ENCODE measurements at regions not wholly inside any gene's neighbourhood (a gene's known extent, or its start where the extent isn't known, plus 50 kb on each side); places are given as distances from the start of the nearest gene placed in this dataset.
"Not testable (repeated sequence)": the region's sequence is repeated elsewhere in the genome, so short reads cannot be mapped to it uniquely, and the experiment has no call there.

DNA sequence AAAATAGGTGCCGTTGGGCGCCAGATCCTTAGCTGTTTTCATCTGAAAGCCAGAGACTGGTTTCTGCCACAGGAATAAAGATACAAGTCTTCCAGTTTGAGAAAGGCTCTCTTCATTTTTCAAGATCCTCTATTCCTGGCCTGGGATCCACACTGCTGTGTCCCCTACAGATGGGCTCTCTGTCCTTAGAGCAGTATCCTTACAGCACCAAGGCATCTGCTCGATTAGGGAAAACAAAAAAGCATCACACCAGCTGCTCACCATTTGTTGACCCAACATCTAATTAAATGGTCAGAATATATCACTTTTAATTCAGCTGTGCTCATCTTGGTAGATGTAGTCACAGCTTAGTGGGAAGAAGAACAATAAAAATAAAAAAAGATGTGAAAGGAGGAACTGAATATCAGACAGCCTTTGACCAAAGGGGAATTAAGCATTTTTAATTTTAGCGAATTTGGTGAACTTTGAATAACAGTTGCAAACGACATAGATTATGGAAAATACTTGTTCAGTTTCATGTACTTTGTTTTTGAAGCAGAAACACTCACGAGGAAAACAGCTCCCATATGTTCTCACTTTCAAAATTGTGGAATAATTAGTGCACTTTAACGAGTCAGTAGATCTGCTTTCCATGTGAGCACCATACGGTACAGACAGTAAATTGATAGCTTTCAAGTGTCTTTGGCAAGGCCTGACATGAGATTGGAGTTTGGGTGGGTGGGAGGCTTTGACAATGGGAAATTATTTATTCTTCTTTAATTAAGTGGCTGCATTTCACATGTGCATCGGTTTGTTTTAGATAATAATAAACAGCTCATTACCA, 148.4 kb upstream of the CLNK start:
- no peaks in the 10 kb centered on the region for H3K27me3 Mint-ChIP-seq
- DNase-seq (ENCODE audit: extremely low spot score, unreplicated experiment) = no peak
- H3K27ac Mint-ChIP-seq = no peak overlapping the region
- peaks cover 9% of the 10 kb centered on the region for H3K4me1 Mint-ChIP-seq (ENCODE audit: unreplicated experiment)
- H3K9me3 Mint-ChIP-seq = peaks cover 7% of the 10 kb centered on the region
- H3K36me3 Mint-ChIP-seq = no peaks in the 10 kb centered on the region
- TF ChIP-seq, protein P1, sequence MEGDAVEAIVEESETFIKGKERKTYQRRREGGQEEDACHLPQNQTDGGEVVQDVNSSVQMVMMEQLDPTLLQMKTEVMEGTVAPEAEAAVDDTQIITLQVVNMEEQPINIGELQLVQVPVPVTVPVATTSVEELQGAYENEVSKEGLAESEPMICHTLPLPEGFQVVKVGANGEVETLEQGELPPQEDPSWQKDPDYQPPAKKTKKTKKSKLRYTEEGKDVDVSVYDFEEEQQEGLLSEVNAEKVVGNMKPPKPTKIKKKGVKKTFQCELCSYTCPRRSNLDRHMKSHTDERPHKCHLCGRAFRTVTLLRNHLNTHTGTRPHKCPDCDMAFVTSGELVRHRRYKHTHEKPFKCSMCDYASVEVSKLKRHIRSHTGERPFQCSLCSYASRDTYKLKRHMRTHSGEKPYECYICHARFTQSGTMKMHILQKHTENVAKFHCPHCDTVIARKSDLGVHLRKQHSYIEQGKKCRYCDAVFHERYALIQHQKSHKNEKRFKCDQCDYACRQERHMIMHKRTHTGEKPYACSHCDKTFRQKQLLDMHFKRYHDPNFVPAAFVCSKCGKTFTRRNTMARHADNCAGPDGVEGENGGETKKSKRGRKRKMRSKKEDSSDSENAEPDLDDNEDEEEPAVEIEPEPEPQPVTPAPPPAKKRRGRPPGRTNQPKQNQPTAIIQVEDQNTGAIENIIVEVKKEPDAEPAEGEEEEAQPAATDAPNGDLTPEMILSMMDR (conservative IDR thresholded peaks at IDR 0.05) = no peak
- no peak overlapping the region for H3K4me3 Mint-ChIP-seq

DNA sequence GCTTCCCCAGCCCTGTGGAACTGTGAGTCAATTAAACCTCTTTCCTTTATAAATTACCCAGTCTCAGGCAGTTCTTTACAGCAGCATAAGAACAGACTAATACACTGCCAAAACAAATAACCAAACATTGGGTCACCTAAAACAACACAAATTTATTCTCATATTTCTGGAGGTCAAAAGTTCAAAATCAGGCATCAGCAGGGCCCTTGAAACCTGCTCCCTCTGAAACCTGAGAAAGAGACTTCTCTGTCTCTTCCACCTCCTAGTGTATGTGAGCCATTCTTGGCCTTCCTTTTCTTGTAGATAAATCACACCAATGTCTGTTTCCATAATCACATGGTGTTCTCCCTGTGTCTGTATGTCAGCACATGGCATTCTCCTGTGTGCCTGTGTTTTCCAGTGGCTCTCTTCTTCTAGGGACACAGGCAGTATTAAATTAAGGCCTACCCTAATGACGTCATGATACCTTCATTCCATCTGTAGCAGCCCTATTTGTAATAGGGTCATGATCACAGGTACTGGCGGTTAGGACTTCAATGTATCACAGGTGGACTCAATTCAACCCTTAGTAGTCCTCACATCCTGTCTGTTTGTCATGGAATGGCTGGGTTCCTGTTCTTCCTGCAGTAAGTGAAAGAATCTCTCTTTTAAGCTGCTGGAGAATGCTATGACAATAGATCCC, 147.3 kb upstream of the CLNK start:
- Mint-ChIP-seq H3K4me1 (ENCODE audit: unreplicated experiment) (peaks cover 9% of the 10 kb centered on the region), H3K9me3 (peaks cover 7% of the 10 kb centered on the region), H3K27me3 (no peaks in the 10 kb centered on the region), H3K36me3 (no peaks in the 10 kb centered on the region), H3K4me3 (no peak overlapping the region), H3K27ac (no peak overlapping the region)
- no peak for DNase-seq (ENCODE audit: extremely low spot score, unreplicated experiment)
- TF ChIP-seq, protein P1 (conservative IDR thresholded peaks at IDR 0.05) = no peak

DNA sequence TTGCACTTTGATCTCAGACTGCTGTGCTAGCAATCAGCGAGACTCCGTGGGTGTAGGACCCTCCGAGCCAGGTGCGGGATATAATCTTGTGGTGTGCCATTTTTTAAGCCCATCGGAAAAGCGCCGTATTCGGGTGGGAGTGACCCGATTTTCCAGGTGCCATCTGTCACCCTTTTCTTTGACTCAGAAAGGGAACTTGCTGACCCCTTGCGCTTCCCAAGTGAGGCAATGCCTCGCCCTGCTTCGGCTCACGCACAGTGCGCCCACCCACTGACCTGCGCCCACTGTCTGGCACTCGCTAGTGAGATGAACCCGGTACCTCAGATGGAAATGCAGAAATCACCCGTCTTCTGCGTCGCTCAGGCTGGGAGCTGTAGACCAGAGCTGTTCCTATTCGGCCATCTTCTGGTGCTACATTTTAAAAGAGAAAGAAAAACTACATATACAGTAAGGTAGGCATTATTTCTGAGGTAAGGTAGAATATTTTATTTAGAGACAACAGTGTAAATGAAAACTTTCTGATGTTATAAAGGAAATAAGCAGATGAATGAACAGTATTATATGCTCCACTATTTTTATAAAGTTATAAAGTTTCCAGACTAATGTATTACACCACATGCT, 144.5 kb upstream of the CLNK start:
- DNase-seq (ENCODE audit: extremely low spot score, unreplicated experiment); H3K36me3 Mint-ChIP-seq; H3K4me1 Mint-ChIP-seq (ENCODE audit: unreplicated experiment); H3K27ac Mint-ChIP-seq; H3K9me3 Mint-ChIP-seq; H3K27me3 Mint-ChIP-seq: not testable (repeated sequence)
- peak overlapping the region; percentile 66 for H3K4me3 Mint-ChIP-seq

DNA sequence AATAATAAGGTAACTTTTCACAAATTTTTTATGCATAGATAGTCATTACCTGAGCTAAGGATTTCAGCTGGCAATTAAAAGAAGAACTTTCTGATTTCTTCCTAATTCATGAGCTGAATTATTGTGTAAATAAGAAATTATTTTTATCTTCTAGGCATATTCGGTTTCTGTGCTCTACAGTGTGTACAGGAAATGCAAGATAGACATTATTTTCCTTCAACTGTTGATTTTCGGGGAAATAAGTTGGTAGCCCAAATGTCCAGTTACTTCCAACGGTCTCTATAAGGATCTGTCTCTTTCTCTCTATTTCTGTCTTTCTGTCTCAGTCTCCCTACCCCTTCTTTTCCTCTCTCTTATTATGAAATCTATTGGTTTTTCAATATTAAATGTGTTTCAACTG, 137.3 kb upstream of the CLNK start:
- no peak for DNase-seq (ENCODE audit: extremely low spot score, unreplicated experiment)
- Mint-ChIP-seq H3K9me3 (no peaks in the 10 kb centered on the region), H3K27me3 (no peaks in the 10 kb centered on the region), H3K27ac (no peak overlapping the region), H3K4me1 (ENCODE audit: unreplicated experiment) (no peaks in the 10 kb centered on the region), H3K4me3 (no peak overlapping the region), H3K36me3 (no peaks in the 10 kb centered on the region)
- TF ChIP-seq, protein P1 (conservative IDR thresholded peaks at IDR 0.05) = no peak

DNA sequence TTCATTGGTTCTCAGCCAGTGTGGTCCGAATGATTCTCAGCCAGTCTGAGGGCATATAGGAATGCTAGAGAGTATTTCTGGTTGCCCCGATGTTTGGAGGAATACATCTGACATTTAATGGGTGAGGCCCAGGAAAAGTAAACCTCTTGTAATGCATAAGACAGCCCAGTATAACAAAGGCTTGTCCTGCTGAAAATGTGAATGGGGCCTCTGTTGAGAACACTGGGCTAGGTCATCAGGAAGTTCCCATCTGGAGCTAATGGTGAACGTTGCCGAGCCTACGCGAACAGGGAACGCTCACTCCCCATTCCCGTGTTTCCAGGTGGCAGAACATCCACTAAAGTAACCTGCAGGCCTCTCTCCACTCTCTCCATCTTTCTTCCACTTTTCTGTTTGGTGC, 132.0 kb upstream of the CLNK start:
- Mint-ChIP-seq H3K36me3 (no peaks in the 10 kb centered on the region), H3K27ac (no peak overlapping the region), H3K4me1 (ENCODE audit: unreplicated experiment) (no peaks in the 10 kb centered on the region), H3K27me3 (no peaks in the 10 kb centered on the region), H3K4me3 (no peak overlapping the region), H3K9me3 (peaks cover 5% of the 10 kb centered on the region)
- DNase-seq (ENCODE audit: extremely low spot score, unreplicated experiment) = no peak
- TF ChIP-seq, protein P1 (conservative IDR thresholded peaks at IDR 0.05) = no peak

DNA sequence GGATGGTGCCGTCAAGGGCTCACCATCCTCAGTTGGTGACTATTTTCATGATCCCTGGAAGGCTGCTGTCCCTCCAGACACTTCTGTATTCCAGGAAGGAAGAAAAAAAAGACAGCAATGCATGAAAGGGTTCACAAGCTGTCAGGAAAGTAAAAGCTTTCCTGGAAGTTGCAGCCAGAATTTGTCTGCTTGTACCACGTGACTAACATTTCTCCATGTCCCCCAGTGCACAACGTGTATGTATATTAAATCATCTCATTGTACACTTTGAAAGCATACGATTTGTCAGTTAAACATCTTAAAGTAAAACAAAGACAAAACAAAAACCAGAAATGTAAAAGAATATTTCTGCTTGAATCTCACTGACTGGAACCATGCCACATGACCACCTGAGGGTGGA, 127.4 kb upstream of the CLNK start:
- H3K4me1 Mint-ChIP-seq (ENCODE audit: unreplicated experiment) = peaks cover 2% of the 10 kb centered on the region
- no peaks in the 10 kb centered on the region for H3K27me3 Mint-ChIP-seq
- TF ChIP-seq, protein P1 (conservative IDR thresholded peaks at IDR 0.05) = no peak
- DNase-seq (ENCODE audit: extremely low spot score, unreplicated experiment) = no peak
- H3K36me3 Mint-ChIP-seq = no peaks in the 10 kb centered on the region
- H3K27ac Mint-ChIP-seq = no peak overlapping the region
- peaks cover 5% of the 10 kb centered on the region for H3K9me3 Mint-ChIP-seq
- no peak overlapping the region for H3K4me3 Mint-ChIP-seq

Data from type B pancreatic cell (in vitro differentiated cells).